Breast epithelium (tissue), 4 donors: ENCODE measurements at regions not wholly inside any gene's neighbourhood (a gene's known extent, or its start where the extent isn't known, plus 50 kb on each side); places are given as distances from the start of the nearest gene placed in this dataset.

Experiments
- DNase-seq, 2 donors: peaks; one replicate each; pipeline ENCODE4 v3.0.0-alpha.2; 2019; ENCODE audit warnings: low spot score in 2 of 2
- H3K27ac ChIP-seq, 2 donors: fragments of 200-600 bp; sonication (generic) in 1 of 2; one replicate each; pipeline ENCODE4 v1.5.1; 2016 to 2019; ENCODE audit warnings: mild to moderate bottlenecking in 1 of 2
- H3K27me3 ChIP-seq, 2 donors: fragments of 200-600 bp; sonication (generic) in 1 of 2; one replicate each; pipeline versions ENCODE4 v1.5.1 to v1.6.0; 2017 to 2019; ENCODE audit warnings: control low read depth in 1 of 2, mild to moderate bottlenecking in 1 of 2
- H3K36me3 ChIP-seq: fragments of 200-600 bp; one replicate; pipeline ENCODE4 v1.5.1; 2019
- H3K4me1 ChIP-seq, 2 donors: fragments of 200-600 bp; sonication (generic); one replicate each; pipeline ENCODE4 v1.5.1; 2016 to 2019; ENCODE audit warnings: control low read depth in 1 of 2
- H3K4me3 ChIP-seq, 3 donors: fragments of 200-600 bp; sonication (generic); 1 replicate in 2 of 3; 2 replicates in 1 of 3; pipeline ENCODE4 v1.5.1; 2016 to 2019; ENCODE audit warnings: mild to moderate bottlenecking in 3 of 3, moderate library complexity in 2 of 3
- H3K9me3 ChIP-seq, 2 donors: fragments of 200-600 bp; sonication (generic) in 1 of 2; one replicate each; pipeline ENCODE4 v1.5.1; 2016 to 2019; ENCODE audit warnings: control low read depth in 1 of 2
- CTCF ChIP-seq, 3 donors: fragments of 450-650 bp; IDR thresholded peaks; one replicate each; pipeline ENCODE4 v1.5.1; 2016 to 2017; ENCODE audit warnings: antibody characterized with exemption in 3 of 3, mild to moderate bottlenecking in 3 of 3, moderate library complexity in 3 of 3
- POLR2A ChIP-seq: fragments of 450-650 bp; IDR thresholded peaks from one replicate; pipeline ENCODE4 v1.6.1; 2016; ENCODE audit warnings: antibody characterized with exemption, mild to moderate bottlenecking, moderate library complexity
- POLR2AphosphoS5 ChIP-seq, 3 donors: sonication (generic); formaldehyde crosslinking; IDR thresholded peaks; one replicate each; pipeline ENCODE4 v1.6.1; 2017; ENCODE audit warnings: antibody characterized with exemption in 3 of 3
- intact Hi-C: fragments of 100-400 bp; cut with DNase I; formaldehyde crosslinking; loops from one replicate; pipeline ENCODE4 v1.15.1; 2023; ENCODE audit warnings: low total_unique reads

DNA sequence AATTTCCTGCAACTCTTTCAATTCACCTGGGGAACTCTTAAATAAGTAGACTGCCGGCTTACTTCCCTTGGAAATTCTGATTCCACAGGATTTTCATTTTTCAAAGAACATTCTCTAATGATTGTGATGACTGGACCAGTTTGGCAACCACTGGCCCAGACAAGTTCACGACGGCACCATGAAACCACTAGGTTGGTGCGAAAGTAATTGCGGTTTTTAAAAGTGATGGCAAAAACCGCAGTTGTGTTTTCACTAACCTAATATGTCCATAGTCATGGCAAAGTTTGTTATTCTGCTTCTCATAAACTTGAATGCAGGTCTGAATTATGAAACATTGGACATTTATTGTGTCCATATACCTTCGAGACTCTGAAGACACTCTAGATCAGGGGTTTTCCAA, 317.2 kb downstream of the IRX1 start:
- intact Hi-C loops: no loop called here
- Histone ChIP-seq H3K9me3 (no peaks in the 10 kb centered on the region), H3K27me3 (no peaks in the 10 kb centered on the region), H3K27ac (no peak overlapping the region), H3K4me1 (no peaks in the 10 kb centered on the region), H3K4me3 (no peak overlapping the region), H3K36me3 (no peaks in the 10 kb centered on the region)
- no peak for DNase-seq
- no peak for TF ChIP-seq CTCF (IDR thresholded peaks at IDR 0.05)
- TF ChIP-seq POLR2AphosphoS5 (IDR thresholded peaks at IDR 0.05): no peak
- TF ChIP-seq POLR2A: no peak

- no peaks in the 10 kb centered on the region for H3K4me1 ChIP-seq
- intact Hi-C loops: no loop called here
- no peak overlapping the region for H3K4me3 ChIP-seq
- no peaks in the 10 kb centered on the region for H3K27me3 ChIP-seq
- peaks cover 0 to 3% of the 10 kb centered on the region in 2 donors for H3K9me3 ChIP-seq
- no peaks in the 10 kb centered on the region for H3K36me3 ChIP-seq
- DNase-seq: no peak
- H3K27ac ChIP-seq: no peak overlapping the region
- TF ChIP-seq POLR2AphosphoS5 (IDR thresholded peaks at IDR 0.05): no peak
- no peak for TF ChIP-seq CTCF (IDR thresholded peaks at IDR 0.05)
- no peak for TF ChIP-seq POLR2A
These were observed 317.6 kb downstream of the IRX1 start for GRCh38 chr5:3913279-3913678.

DNA sequence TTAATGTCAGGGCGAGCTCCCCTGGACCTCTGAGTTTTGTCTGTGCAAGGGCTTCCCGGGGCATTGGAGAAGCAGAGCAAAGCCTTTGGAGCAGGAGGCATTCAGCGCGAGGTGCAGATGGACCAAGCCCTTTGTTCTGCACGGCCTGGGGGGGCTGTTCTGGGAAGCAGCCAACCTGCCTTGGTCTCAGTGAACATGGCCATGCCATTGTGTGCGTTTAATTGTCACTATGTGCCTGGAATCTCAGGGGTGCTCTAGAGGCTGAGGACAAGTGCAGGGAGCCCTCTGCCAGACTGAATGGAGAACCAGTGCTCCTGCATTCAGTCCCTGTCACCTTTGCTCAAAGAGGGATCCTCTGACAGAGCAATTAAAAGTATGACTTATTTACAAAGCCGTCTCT, 329.4 kb downstream of the IRX1 start:
- no peak overlapping the region for H3K27ac ChIP-seq
- H3K4me1 ChIP-seq: no peaks in the 10 kb centered on the region
- no peaks in the 10 kb centered on the region for H3K27me3 ChIP-seq
- DNase-seq: no peak
- intact Hi-C loops: no loop called here
- no peaks in the 10 kb centered on the region for H3K9me3 ChIP-seq
- H3K36me3 ChIP-seq: no peaks in the 10 kb centered on the region
- TF ChIP-seq POLR2A: no peak
- TF ChIP-seq CTCF (IDR thresholded peaks at IDR 0.05): no peak
- no peak for TF ChIP-seq POLR2AphosphoS5 (IDR thresholded peaks at IDR 0.05)
- no peak overlapping the region for H3K4me3 ChIP-seq

GRCh38 chr5:3925935-3926334, 330.3 kb downstream of the IRX1 start:
- no peak for DNase-seq
- Histone ChIP-seq H3K36me3 (no peaks in the 10 kb centered on the region), H3K27ac (no peak overlapping the region), H3K4me3 (no peak overlapping the region), H3K9me3 (no peaks in the 10 kb centered on the region), H3K27me3 (no peaks in the 10 kb centered on the region), H3K4me1 (no peaks in the 10 kb centered on the region)
- TF ChIP-seq POLR2A: no peak
- TF ChIP-seq POLR2AphosphoS5 (IDR thresholded peaks at IDR 0.05): no peak
- TF ChIP-seq CTCF (IDR thresholded peaks at IDR 0.05): no peak
- intact Hi-C loops: no loop called here

- Histone ChIP-seq H3K4me1 (no peaks in the 10 kb centered on the region), H3K27me3 (no peaks in the 10 kb centered on the region), H3K27ac (no peak overlapping the region), H3K4me3 (no peak overlapping the region), H3K36me3 (no peaks in the 10 kb centered on the region), H3K9me3 (no peaks in the 10 kb centered on the region)
- DNase-seq: no peak
- TF ChIP-seq POLR2A (no peak), POLR2AphosphoS5 (IDR thresholded peaks at IDR 0.05) (no peak), CTCF (IDR thresholded peaks at IDR 0.05) (no peak)
- intact Hi-C loops: no loop called here
These were observed 334.2 kb downstream of the IRX1 start for GRCh38 chr5:3929799-3930198.
